Lower lobe of right lung (tissue), 2 donors: ENCODE measurements at regions not wholly inside any gene's neighbourhood (a gene's known extent, or its start where the extent isn't known, plus 50 kb on each side); places are given as distances from the start of the nearest gene placed in this dataset.

Experiments
- ATAC-seq, 2 donors: fragments of 200-7000 bp; cut with Tn5 transposase; one replicate each; pipeline ENCODE4 v1.9.1; 2020 to 2022; ENCODE audit warnings: mild to moderate bottlenecking in 2 of 2, moderate library complexity in 2 of 2
- DNase-seq: peaks from one replicate; pipeline ENCODE4 v3.0.0-alpha.2; 2020
- H3K27ac ChIP-seq: fragments of 200-600 bp; one replicate; pipeline ENCODE4 v1.8.0; 2022
- H3K27me3 ChIP-seq: fragments of 200-600 bp; one replicate; pipeline ENCODE4 v1.8.0; 2022; ENCODE audit warnings: low read depth
- H3K36me3 ChIP-seq: fragments of 200-600 bp; one replicate; pipeline ENCODE4 v1.8.0; 2022; ENCODE audit warnings: mild to moderate bottlenecking
- H3K4me1 ChIP-seq: fragments of 200-600 bp; one replicate; pipeline ENCODE4 v1.8.0; 2022
- H3K4me3 ChIP-seq: fragments of 200-600 bp; one replicate; pipeline ENCODE4 v1.8.0; 2022; ENCODE audit warnings: mild to moderate bottlenecking
- H3K9me3 ChIP-seq: fragments of 200-600 bp; one replicate; pipeline ENCODE4 v1.8.0; 2022
- CTCF ChIP-seq: fragments of 200-600 bp; IDR thresholded peaks from one replicate; pipeline ENCODE4 v1.8.0; 2022; ENCODE audit warnings: antibody characterized with exemption, mild to moderate bottlenecking
- intact Hi-C: fragments of 100-400 bp; cut with DNase I; formaldehyde crosslinking; loops from one replicate; pipeline ENCODE4 v1.11.0; 2022
- donor health status: DM: no; HTN: yes; CAD: no; lungs with severe emphysema.

GRCh38 chr11:116603728-116604323, 169.0 kb downstream of the BUD13 start:
- H3K4me3 ChIP-seq = no peak overlapping the region
- peaks cover 3% of the 10 kb centered on the region for H3K27me3 ChIP-seq
- no peaks in the 10 kb centered on the region for H3K36me3 ChIP-seq
- no peak overlapping the region for H3K27ac ChIP-seq
- ATAC-seq (no peak), DNase-seq (no peak)
- H3K4me1 ChIP-seq = no peaks in the 10 kb centered on the region
- intact Hi-C loops = no loop called here
- no peak for TF ChIP-seq CTCF
- H3K9me3 ChIP-seq = no peaks in the 10 kb centered on the region

- DNase-seq (no peak), ATAC-seq (no peak)
- Histone ChIP-seq H3K4me1 (no peaks in the 10 kb centered on the region), H3K4me3 (no peak overlapping the region), H3K9me3 (no peaks in the 10 kb centered on the region), H3K27me3 (peaks cover 3% of the 10 kb centered on the region), H3K36me3 (no peaks in the 10 kb centered on the region), H3K27ac (no peak overlapping the region)
- TF ChIP-seq CTCF = no peak
- intact Hi-C loops = no loop called here
Measured at GRCh38 chr11:116602637-116602942, 170.2 kb downstream of the BUD13 start.

- Histone ChIP-seq H3K4me3 (no peak overlapping the region), H3K4me1 (no peaks in the 10 kb centered on the region), H3K9me3 (no peaks in the 10 kb centered on the region), H3K27me3 (peaks cover 3% of the 10 kb centered on the region), H3K36me3 (no peaks in the 10 kb centered on the region), H3K27ac (no peak overlapping the region)
- TF ChIP-seq CTCF = no peak
- no peak for ATAC-seq
- no peak for DNase-seq
- intact Hi-C loops = no loop called here
Measured at GRCh38 chr11:116601814-116602636, 170.8 kb downstream of the BUD13 start.

GRCh38 chr11:116600930-116601329, 171.9 kb downstream of the BUD13 start:
- intact Hi-C loops = no loop called here
- no peaks in the 10 kb centered on the region for H3K9me3 ChIP-seq
- H3K27me3 ChIP-seq = peaks cover 3% of the 10 kb centered on the region
- ATAC-seq (no peak), DNase-seq (no peak)
- no peaks in the 10 kb centered on the region for H3K36me3 ChIP-seq
- TF ChIP-seq CTCF = no peak
- H3K27ac ChIP-seq = no peak overlapping the region
- H3K4me1 ChIP-seq = no peaks in the 10 kb centered on the region
- H3K4me3 ChIP-seq = no peak overlapping the region

GRCh38 chr11:116598556-116598955, 174.2 kb downstream of the BUD13 start:
- TF ChIP-seq CTCF = no peak
- Histone ChIP-seq H3K4me1 (no peaks in the 10 kb centered on the region), H3K27me3 (no peaks in the 10 kb centered on the region), H3K27ac (no peak overlapping the region), H3K36me3 (no peaks in the 10 kb centered on the region), H3K4me3 (no peak overlapping the region), H3K9me3 (no peaks in the 10 kb centered on the region)
- ATAC-seq (no peak), DNase-seq (no peak)
- intact Hi-C loops = no loop called here
